ENCODE measurements at regions not wholly inside any gene's neighbourhood (a gene's known extent, or its start where the extent isn't known, plus 50 kb on each side); places are given as distances from the start of the nearest gene placed in this dataset.

- no peak overlapping the region for H4K91ac ChIP-seq (ENCODE audit: insufficient read length, low read depth, low read length)
- H3K56ac ChIP-seq (ENCODE audit: insufficient read length, low read depth, low read length) = no peak overlapping the region
- no peak overlapping the region for H3K27ac ChIP-seq (ENCODE audit: insufficient read length, low read depth, low read length)
- no peak overlapping the region for H4K8ac ChIP-seq (replicated peaks; ENCODE audit: insufficient read length, low read depth, low read length)
- Mint-ChIP-seq H3K9me3 (no peaks in the 10 kb centered on the region), H3K27ac (no peak overlapping the region), H3K36me3 (ENCODE audit: insufficient read depth in 1 of 3, low read depth in 3 of 3) (no peaks in the 10 kb centered on the region), H3K4me1 (peaks cover 19 to 24% of the 10 kb centered on the region in 2 experiments), H3K27me3 (ENCODE audit: low read depth) (no peaks in the 10 kb centered on the region), H3K4me3 (no peak overlapping the region)
- no peak overlapping the region for H3T11ph ChIP-seq (ENCODE audit: low read length)
- H3K18ac ChIP-seq (ENCODE audit: insufficient read length, low read depth, low read length) = no peak overlapping the region
- no peak overlapping the region for H3K23ac ChIP-seq (ENCODE audit: insufficient read length, low read depth, low read length)
- H4K20me1 ChIP-seq (ENCODE audit: control insufficient read depth, insufficient read depth, insufficient read length) = no peaks in the 10 kb centered on the region
- WGBS (ENCODE audit: extremely low coverage, insufficient read length, low lambda C conversion rate) = no CpG with 5 or more reads among the region's 1 CpG
- no peak for TF ChIP-seq CTCF (conservative IDR thresholded peaks at IDR 0.05)
- no peak overlapping the region for H3K9ac ChIP-seq (ENCODE audit: extremely low read depth, insufficient read length, low read length)
- H3K23me2 ChIP-seq (ENCODE audit: insufficient read length, low read depth, low read length, poor library complexity, severe bottlenecking) = no peaks in the 10 kb centered on the region
- H3K79me1 ChIP-seq (ENCODE audit: insufficient read depth, low read depth, low read length, poor library complexity, severe bottlenecking) = no peaks in the 10 kb centered on the region
- no peaks in the 10 kb centered on the region; the same call in 1 of the 2 replicates for H3K4me1 ChIP-seq (ENCODE audit: insufficient read depth, low read length)
- no peak overlapping the region for H2BK12ac ChIP-seq (ENCODE audit: insufficient read length, low read depth, low read length)
- no peaks in the 10 kb centered on the region for H3K27me3 ChIP-seq (ENCODE audit: insufficient read depth, low read length)
- no peaks in the 10 kb centered on the region for H3K79me2 ChIP-seq (ENCODE audit: insufficient read depth, low read length)
- H2BK5ac ChIP-seq (ENCODE audit: insufficient read length, low read length) = no peak overlapping the region
- no peak overlapping the region for H2BK120ac ChIP-seq (ENCODE audit: low read depth, low read length, poor library complexity, severe bottlenecking)
- H3K14ac ChIP-seq (ENCODE audit: insufficient read depth, low read length) = no peak overlapping the region
- H2AFZ ChIP-seq (ENCODE audit: low read length) = no peak overlapping the region
- no peak for DNase-seq
- no peak overlapping the region for H2BK15ac ChIP-seq (ENCODE audit: low read depth, low read length)
- no peak overlapping the region for H3K4me2 ChIP-seq (ENCODE audit: insufficient read depth, insufficient read length, low read length)
- no peak overlapping the region for H3K4ac ChIP-seq (ENCODE audit: low read depth, low read length)
- H3K9me3 ChIP-seq (ENCODE audit: control insufficient read depth, low read depth, low read length) = no peaks in the 10 kb centered on the region
- no peak overlapping the region for H4K5ac ChIP-seq (ENCODE audit: insufficient read length, low read depth, low read length)
- no peak overlapping the region for H2AK5ac ChIP-seq (ENCODE audit: insufficient read length, low read length)
- no peak overlapping the region for H2BK20ac ChIP-seq (ENCODE audit: low read depth, low read length, poor library complexity, severe bottlenecking)
These were observed 286.9 kb downstream of the MEIS1 start for GRCh38 chr2:66721776-66722175.

All from H9 (cell line).